MV-4-11 (cell line): ENCODE measurements at regions not wholly inside any gene's neighbourhood (a gene's known extent, or its start where the extent isn't known, plus 50 kb on each side); places are given as distances from the start of the nearest gene placed in this dataset.
"Not testable (repeated sequence)": the region's sequence is repeated elsewhere in the genome, so short reads cannot be mapped to it uniquely, and the experiment has no call there.

Source experiments
- DNase-seq: peaks from one replicate; lab custom pipeline; 2025; lab: John Stamatoyannopoulos, UW

DNA sequence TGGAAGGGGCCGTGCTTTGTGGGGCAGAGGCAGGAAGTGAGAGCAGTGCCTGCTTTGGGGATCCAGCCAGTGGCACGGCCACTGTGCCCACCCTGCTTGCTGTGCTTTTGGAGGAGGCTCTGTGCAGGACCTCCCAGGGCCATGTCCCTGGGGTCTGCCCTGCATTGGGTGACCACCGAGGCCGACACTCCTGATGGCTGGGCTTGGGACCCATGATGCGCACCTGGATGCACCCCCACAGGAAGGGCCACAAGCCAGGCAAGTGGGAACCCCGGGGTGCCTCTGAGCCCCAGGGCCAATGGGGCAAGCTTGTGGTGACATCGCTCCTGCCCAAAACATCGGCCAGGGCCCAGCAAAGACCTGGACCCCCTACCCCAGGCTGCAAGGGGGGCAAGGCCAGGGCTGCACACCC lies 738.6 kb upstream of the GJE1 start:
- no peak for DNase-seq

GRCh38 chr6:141393405-141394124 lies 739.2 kb upstream of the GJE1 start:
- DNase-seq = no peak

- not testable (repeated sequence) for DNase-seq
Measured at GRCh38 chr6:141391135-141391534, 741.6 kb upstream of the GJE1 start.

GRCh38 chr6:141388666-141389065 lies 744.1 kb upstream of the GJE1 start:
- DNase-seq = no peak

GRCh38 chr6:141370438-141370837 lies 762.3 kb upstream of the GJE1 start:
- DNase-seq = no peak

DNA sequence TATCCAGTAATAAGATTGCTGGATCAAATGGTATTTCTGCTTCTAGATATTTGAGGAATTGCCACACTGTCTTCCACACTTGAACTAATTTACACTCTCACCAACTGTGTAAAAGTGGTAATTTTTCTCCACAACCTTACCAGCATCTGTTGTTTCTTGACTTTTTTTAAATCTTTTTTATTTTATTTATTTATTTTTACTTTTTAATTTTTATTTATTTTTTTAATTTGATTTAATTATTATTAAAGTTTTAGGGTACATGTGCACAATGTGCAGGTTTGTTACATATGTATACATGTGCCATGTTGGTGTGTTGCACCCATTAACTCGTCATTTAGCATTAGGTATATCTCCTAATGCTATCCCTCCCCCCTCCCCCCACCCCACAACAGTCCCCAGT lies 765.9 kb upstream of the GJE1 start:
- DNase-seq = not testable (repeated sequence)

GRCh38 chr6:141364694-141365093 lies 768.0 kb upstream of the GJE1 start:
- no peak for DNase-seq

GRCh38 chr6:141364232-141364631 lies 768.5 kb upstream of the GJE1 start:
- no peak for DNase-seq

GRCh38 chr6:141361559-141361958 lies 771.2 kb upstream of the GJE1 start:
- DNase-seq = no peak

- no peak for DNase-seq
Measured at GRCh38 chr6:141359953-141360352, 772.8 kb upstream of the GJE1 start.

DNA sequence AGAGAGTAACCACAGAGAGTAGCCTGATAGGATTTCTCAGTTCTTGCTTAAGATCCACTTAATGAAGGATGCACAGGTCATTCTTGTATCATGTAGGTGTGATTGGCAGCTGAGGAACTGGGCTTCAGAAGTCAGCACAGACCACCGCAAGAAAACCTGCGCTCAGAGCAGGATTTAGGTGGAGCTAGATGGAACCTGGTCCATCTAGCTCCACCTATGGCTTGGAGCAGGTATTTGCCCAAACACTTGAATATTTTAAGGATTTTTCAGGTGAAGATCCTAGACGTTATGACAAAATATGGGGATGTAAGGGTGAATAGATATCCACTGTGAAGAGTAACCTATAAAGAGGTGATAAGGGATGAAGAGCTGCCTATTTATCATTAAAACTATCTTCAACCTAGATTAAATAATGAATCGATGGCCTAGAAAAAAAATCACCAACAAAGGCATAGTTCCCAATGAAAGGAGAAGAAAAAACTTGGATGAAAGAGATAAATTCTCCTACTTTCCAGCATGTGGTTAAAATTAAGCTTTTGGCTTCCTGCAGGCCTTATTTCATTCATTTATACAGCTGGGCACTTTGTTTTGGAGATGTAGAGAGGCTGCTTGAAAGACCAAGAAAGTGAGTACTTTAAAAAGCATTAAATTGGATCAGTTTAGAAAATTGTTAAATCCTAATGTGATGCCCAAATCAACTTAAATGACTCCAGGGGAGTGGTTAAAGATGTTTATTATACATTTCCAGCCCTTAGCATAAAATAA lies 778.4 kb upstream of the GJE1 start:
- DNase-seq = no peak

GRCh38 chr6:141351721-141352120 lies 781.0 kb upstream of the GJE1 start:
- no peak for DNase-seq

GRCh38 chr6:141349710-141350109 lies 783.0 kb upstream of the GJE1 start:
- DNase-seq = no peak

DNA sequence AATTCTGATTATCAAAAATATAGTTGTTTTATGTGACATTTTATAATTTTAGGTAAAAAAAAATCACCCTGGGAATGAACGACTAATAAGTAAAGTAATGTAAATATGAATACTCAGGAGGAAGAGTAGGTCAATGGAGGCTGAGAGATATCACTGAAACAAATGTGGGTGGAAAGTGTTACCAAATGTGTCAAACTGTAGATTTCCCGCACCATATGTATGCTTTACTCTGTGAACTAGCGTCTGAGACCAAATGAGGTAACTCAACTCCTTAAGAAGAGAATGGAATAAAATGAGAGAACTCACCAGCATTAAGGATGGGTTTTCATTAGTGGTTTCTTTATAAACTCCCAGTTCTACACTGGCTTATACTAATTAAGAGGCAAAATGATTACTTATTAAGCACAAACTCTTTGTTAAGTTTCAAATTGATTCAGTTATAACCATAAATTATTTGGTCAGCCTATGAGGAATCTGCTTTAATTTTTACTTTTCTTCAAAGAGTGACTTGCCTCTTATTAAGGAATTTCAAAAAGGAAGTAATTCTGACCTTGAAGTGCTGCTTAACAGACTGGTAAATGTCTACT lies 784.7 kb upstream of the GJE1 start:
- DNase-seq = no peak

DNA sequence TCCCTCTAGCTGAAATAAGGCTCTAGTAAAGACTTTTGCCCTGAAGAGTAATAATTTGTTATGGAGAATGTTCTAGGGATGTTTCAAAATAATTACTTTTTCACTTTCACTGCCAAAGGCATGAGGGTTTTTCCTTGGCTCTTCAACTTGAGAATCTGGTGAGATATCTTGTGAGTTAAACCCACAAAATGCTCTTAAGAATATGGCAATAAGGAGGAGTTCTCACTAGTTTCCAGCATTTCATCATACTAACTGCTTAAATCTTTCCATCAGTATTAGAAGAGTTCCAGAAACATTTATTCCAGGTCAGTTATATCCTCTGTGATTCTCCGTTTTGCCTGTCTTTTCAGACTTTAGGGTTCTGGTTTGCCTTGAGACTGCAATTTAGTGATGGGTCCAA lies 785.6 kb upstream of the GJE1 start:
- DNase-seq = no peak

GRCh38 chr6:141346535-141346934 lies 786.2 kb upstream of the GJE1 start:
- no peak for DNase-seq

DNA sequence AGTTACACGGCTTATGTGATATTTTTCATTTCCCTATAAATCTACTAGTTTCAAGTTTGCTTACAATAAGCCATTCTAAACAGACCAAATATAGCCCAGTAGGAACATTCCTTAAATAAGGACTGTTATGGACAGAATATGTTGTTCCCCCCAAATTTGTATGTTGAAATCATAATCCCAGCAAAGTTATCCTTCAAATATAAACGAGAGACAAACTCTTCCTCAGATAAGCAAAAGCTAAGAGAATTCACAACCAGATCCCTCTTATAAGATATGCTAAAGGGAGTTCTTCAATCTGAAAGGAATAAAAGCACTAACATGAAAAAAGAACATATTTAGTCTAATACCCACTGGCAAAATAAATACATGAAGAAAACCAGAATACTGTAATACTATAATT lies 795.5 kb upstream of the GJE1 start:
- no peak for DNase-seq

GRCh38 chr6:141335477-141336273 lies 797.0 kb upstream of the GJE1 start:
- DNase-seq = no peak

DNA sequence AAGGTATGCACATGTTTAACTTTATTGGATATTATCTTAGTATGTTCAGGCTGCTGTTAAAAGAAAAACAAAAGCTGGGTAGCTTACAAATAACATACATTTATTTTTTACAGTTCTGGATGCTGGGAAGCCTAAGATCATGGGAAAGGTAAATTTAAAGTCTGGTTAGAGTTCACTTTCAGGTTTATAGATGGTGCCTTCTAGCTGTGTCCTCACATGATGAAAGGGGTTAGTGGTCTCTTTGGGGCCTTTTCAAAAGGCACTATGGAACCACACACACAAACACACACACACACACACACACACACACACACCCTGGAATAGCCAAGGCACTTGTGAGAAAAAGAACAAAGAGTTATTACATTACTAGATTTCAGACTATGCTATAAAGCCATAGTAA lies 805.8 kb upstream of the GJE1 start:
- DNase-seq = no peak

GRCh38 chr6:141326426-141326825 lies 806.3 kb upstream of the GJE1 start:
- peak; percentile 47 for DNase-seq

DNA sequence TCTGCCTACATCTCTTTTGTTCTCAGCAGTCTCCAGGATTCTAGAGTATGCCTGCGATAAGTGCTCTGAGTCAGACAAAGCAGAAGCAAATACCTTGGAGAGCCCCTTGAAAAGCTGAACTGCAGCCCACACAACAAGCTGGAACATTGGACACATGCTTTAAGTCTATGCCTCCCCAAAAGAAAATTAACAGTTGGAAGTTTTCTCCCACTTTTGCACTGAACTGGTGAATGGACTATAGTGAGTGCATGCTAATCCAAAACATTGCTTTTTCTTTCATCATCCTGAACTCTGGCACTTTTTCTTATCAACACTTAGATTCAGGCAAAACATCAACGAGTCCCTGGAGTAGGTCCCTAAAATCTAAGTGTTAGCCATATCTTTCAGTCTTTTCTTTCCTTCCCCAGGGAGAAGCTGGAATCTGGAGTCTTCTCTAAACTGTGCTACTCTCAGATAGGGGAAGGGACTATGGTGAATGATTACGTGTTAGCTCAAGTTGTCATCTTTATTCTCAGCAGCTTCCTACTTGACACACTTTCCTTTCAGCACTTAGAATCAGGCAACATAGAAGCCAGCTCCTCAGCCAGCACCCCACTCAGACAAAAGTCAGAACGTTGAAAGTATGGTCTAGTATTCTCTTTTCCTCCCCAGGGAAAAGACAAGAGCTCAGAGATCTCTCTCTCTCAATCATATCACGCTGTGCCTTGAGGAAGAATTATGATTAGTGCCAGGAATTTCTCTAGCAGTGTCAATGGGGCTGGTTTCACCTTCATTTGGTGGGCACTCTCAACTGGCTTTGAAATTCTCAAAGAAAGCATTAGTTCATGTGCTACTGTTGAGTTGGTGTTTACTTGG lies 811.0 kb upstream of the GJE1 start:
- no peak for DNase-seq
